ENCODE measurements at regions not wholly inside any gene's neighbourhood (a gene's known extent, or its start where the extent isn't known, plus 50 kb on each side); places are given as distances from the start of the nearest gene placed in this dataset.
"Not testable (repeated sequence)": the region's sequence is repeated elsewhere in the genome, so short reads cannot be mapped to it uniquely, and the experiment has no call there.

- Histone ChIP-seq H2AFZ (no peak overlapping the region), H4K20me1 (replicated peaks; ENCODE audit: insufficient read depth) (no peaks in the 10 kb centered on the region), H3K36me3 (ENCODE audit: insufficient read depth) (no peaks in the 10 kb centered on the region), H3K4me3 (no peak overlapping the region), H3K79me2 (replicated peaks; ENCODE audit: insufficient read depth) (no peaks in the 10 kb centered on the region), H3F3A (replicated peaks; ENCODE audit: low read depth) (no peaks in the 10 kb centered on the region), H3K9me2 (ENCODE audit: insufficient read depth) (no peaks in the 10 kb centered on the region), H3K4me1 (ENCODE audit: insufficient read depth) (no peaks in the 10 kb centered on the region), H3K4me2 (no peak overlapping the region), H3K27me3 (ENCODE audit: insufficient read depth) (no peaks in the 10 kb centered on the region), H3K27ac (ENCODE audit: low read depth) (no peak overlapping the region)
- Mint-ChIP-seq H3K9me3 (no peaks in the 10 kb centered on the region; the same call in 2 of the 3 replicates), H3K4me1 (no peaks in the 10 kb centered on the region), H3K27ac (no peak overlapping the region), H3K27me3 (ENCODE audit: insufficient read depth, low read depth, poor library complexity) (no peaks in the 10 kb centered on the region), H3K4me3 (no peak overlapping the region), H3K36me3 (ENCODE audit: low read depth) (no peaks in the 10 kb centered on the region)
- ATAC-seq (no peak), DNase-seq (ENCODE audit: low spot score) (no peak)
- TF ChIP-seq ETS1 (IDR thresholded peaks at IDR 0.05) (no peak), ZNF331 (CRISPR knock-in tag; IDR thresholded peaks at IDR 0.05; ENCODE audit: low read depth) (no peak), EZH2phosphoT487 (IDR thresholded peaks at IDR 0.05; ENCODE audit: unreplicated experiment) (no peak), POLR2AphosphoS5 (IDR thresholded peaks at IDR 0.05; ENCODE audit: low read depth) (no peak)
Measured at GRCh38 chr20:5678777-5679176, 68.0 kb upstream of the GPCPD1 start.

- not testable (repeated sequence) for H3K36me3 Mint-ChIP-seq (ENCODE audit: low read depth); H3K4me1 ChIP-seq (ENCODE audit: insufficient read depth); ATAC-seq; H3K9me2 ChIP-seq (ENCODE audit: insufficient read depth); H2AFZ ChIP-seq; H3K79me2 ChIP-seq (replicated peaks; ENCODE audit: insufficient read depth); H3K36me3 ChIP-seq (ENCODE audit: insufficient read depth); H3K4me3 ChIP-seq; DNase-seq (ENCODE audit: low spot score); H3K9me3 Mint-ChIP-seq; H3K27ac ChIP-seq (ENCODE audit: low read depth); H3K27ac Mint-ChIP-seq; H3K27me3 Mint-ChIP-seq (ENCODE audit: insufficient read depth, low read depth, poor library complexity); H3K4me3 Mint-ChIP-seq; H3K4me1 Mint-ChIP-seq; H4K20me1 ChIP-seq (replicated peaks; ENCODE audit: insufficient read depth); H3K4me2 ChIP-seq; H3K27me3 ChIP-seq (ENCODE audit: insufficient read depth); H3F3A ChIP-seq (replicated peaks; ENCODE audit: low read depth)
Measured at GRCh38 chr20:5677944-5678343, 67.1 kb upstream of the GPCPD1 start.

- Histone ChIP-seq H3K4me2 (no peak overlapping the region), H3K79me2 (replicated peaks; ENCODE audit: insufficient read depth) (no peaks in the 10 kb centered on the region), H3F3A (replicated peaks; ENCODE audit: low read depth) (no peaks in the 10 kb centered on the region), H3K27me3 (ENCODE audit: insufficient read depth) (no peaks in the 10 kb centered on the region), H3K4me3 (no peak overlapping the region), H4K20me1 (replicated peaks; ENCODE audit: insufficient read depth) (no peaks in the 10 kb centered on the region), H3K27ac (ENCODE audit: low read depth) (no peak overlapping the region), H3K4me1 (ENCODE audit: insufficient read depth) (no peaks in the 10 kb centered on the region), H3K9me2 (ENCODE audit: insufficient read depth) (no peaks in the 10 kb centered on the region), H2AFZ (no peak overlapping the region), H3K36me3 (ENCODE audit: insufficient read depth) (no peaks in the 10 kb centered on the region)
- no peak for ATAC-seq
- Mint-ChIP-seq H3K9me3 (no peaks in the 10 kb centered on the region; the same call in 2 of the 3 replicates), H3K27me3 (ENCODE audit: insufficient read depth, low read depth, poor library complexity) (no peaks in the 10 kb centered on the region), H3K4me1 (no peaks in the 10 kb centered on the region), H3K27ac (no peak overlapping the region), H3K4me3 (no peak overlapping the region), H3K36me3 (ENCODE audit: low read depth) (no peaks in the 10 kb centered on the region)
- no peak for DNase-seq (ENCODE audit: low spot score)
- TF ChIP-seq EZH2phosphoT487 (IDR thresholded peaks at IDR 0.05; ENCODE audit: unreplicated experiment) (no peak), EZH2 (IDR thresholded peaks at IDR 0.05; ENCODE audit: low read depth, unreplicated experiment) (no peak), CTCF (conservative IDR thresholded peaks at IDR 0.05; ENCODE audit: low read depth in 2 of 2) (no peak), POLR2AphosphoS5 (IDR thresholded peaks at IDR 0.05; ENCODE audit: low read depth) (no peak), ETS1 (IDR thresholded peaks at IDR 0.05) (no peak), NANOG (IDR thresholded peaks at IDR 0.05; ENCODE audit: borderline replicate concordance) (no peak), REST (IDR thresholded peaks at IDR 0.05; ENCODE audit: unreplicated experiment) (no peak), STAT1 (IDR thresholded peaks at IDR 0.05; ENCODE audit: unreplicated experiment) (no peak), JUNB (IDR thresholded peaks at IDR 0.05; ENCODE audit: unreplicated experiment) (no peak), ZNF114 (CRISPR knock-in tag; IDR thresholded peaks at IDR 0.05) (no peak)
Measured at GRCh38 chr20:5677389-5677788, 66.6 kb upstream of the GPCPD1 start.

All from GM23338 (cell line).